ENCODE measurements at regions not wholly inside any gene's neighbourhood (a gene's known extent, or its start where the extent isn't known, plus 50 kb on each side); places are given as distances from the start of the nearest gene placed in this dataset.

GRCh38 chr11:32215157-32215556, 124.3 kb downstream of the RCN1 start:
- intact Hi-C loops (cut with micrococcal nuclease) (no loop called here), in situ Hi-C loops (cut with MboI) (no loop called here)
- CTCF ChIA-PET (ENCODE audit: low intra/inter-chr PET ratio), result no interaction called here
- no peak overlapping the region for H3K4me2 ChIP-seq (ENCODE audit: insufficient read depth, low read length)
- DNase-seq (ENCODE audit: extremely low read depth in 1 of 4, low spot score in 3 of 4), result no peak
- no peaks in the 10 kb centered on the region for H3K9me1 ChIP-seq (ENCODE audit: control insufficient read depth, insufficient read depth, low read length)
- POLR2A ChIA-PET, result interaction anchor here (0.6 kb wide), 1 partner anchor 504 kb away, joined by 4 read pairs; no protein-coding TSS in a partner anchor
- H2AFZ ChIP-seq (ENCODE audit: low read depth, low read length), result no peak overlapping the region
- no peaks in the 10 kb centered on the region for H3K36me3 ChIP-seq (ENCODE audit: control insufficient read depth, insufficient read depth, low read length)
- H3K9ac ChIP-seq (ENCODE audit: insufficient read depth in 1 of 2, low read depth in 2 of 2, low read length in 2 of 2), result no peak overlapping the region
- H4K20me1 ChIP-seq (replicated peaks; ENCODE audit: control insufficient read depth, insufficient read depth, low read length), result no peaks in the 10 kb centered on the region
- H3K4me3 ChIP-seq, result no peak overlapping the region
- TF ChIP-seq CTCF (IDR thresholded peaks at IDR 0.05 in 2 of 3, conservative IDR thresholded peaks at IDR 0.05 in 1 of 3; ENCODE audit: insufficient read depth in 2 of 3, low read depth in 1 of 3, low read length in 3 of 3) (peak in 2 of 3 experiments; percentile 18 to 21; a peak in 1 of 6 replicates), TRIM28 (IDR thresholded peaks at IDR 0.05) (no peak)
- no TSS peak for BruUV-seq (replicated peaks)
- 0% methylated on average over 1 of the region's 1 CpG for WGBS (ENCODE audit: insufficient coverage, low coverage, missing lambda C conversion rate)
- H3K4me1 ChIP-seq (replicated peaks in 1 of 2; ENCODE audit: control insufficient read depth in 2 of 2, insufficient read depth in 2 of 2, low read length in 2 of 2), result no peaks in the 10 kb centered on the region
- no peak for ATAC-seq
- H3K79me2 ChIP-seq (ENCODE audit: control insufficient read depth, insufficient read depth, low read length), result no peaks in the 10 kb centered on the region
- no peaks in the 10 kb centered on the region for H3K9me3 ChIP-seq (replicated peaks; ENCODE audit: control insufficient read depth, insufficient read depth, low read depth, low read length)
- no peak for FAIRE-seq
- peaks cover 0 to 6% of the 10 kb centered on the region in 2 experiments; a peak in 3 of 5 replicates for H3K27me3 ChIP-seq (ENCODE audit: control insufficient read depth in 2 of 2, insufficient read depth in 2 of 2, low read length in 2 of 2)
- H3K27ac ChIP-seq (ENCODE audit: extremely low read depth, low read depth, low read length), result no peak overlapping the region

- no peak overlapping the region for H3K27ac ChIP-seq (ENCODE audit: extremely low read depth, low read depth, low read length)
- in situ Hi-C loops (cut with MboI), result no loop called here
- peaks cover 0 to 10% of the 10 kb centered on the region in 2 experiments; a peak in 3 of 5 replicates for H3K27me3 ChIP-seq (ENCODE audit: control insufficient read depth in 2 of 2, insufficient read depth in 2 of 2, low read length in 2 of 2)
- BruUV-seq (replicated peaks), result no TSS peak
- ChIA-PET POLR2A (interaction anchor here (1.0 kb wide), 1 partner anchor 13 kb away, joined by 4 read pairs; no protein-coding TSS in a partner anchor), CTCF (ENCODE audit: low intra/inter-chr PET ratio) (no interaction called here)
- H3K9me3 ChIP-seq (replicated peaks; ENCODE audit: control insufficient read depth, insufficient read depth, low read depth, low read length), result no peaks in the 10 kb centered on the region
- no peak overlapping the region for H2AFZ ChIP-seq (ENCODE audit: low read depth, low read length)
- ATAC-seq, result no peak
- H3K9me1 ChIP-seq (ENCODE audit: control insufficient read depth, insufficient read depth, low read length), result no peaks in the 10 kb centered on the region
- DNase-seq (ENCODE audit: extremely low read depth in 1 of 4, low spot score in 3 of 4), result no peak
- intact Hi-C loops (cut with micrococcal nuclease), result no loop called here
- no peak overlapping the region for H3K9ac ChIP-seq (ENCODE audit: insufficient read depth in 1 of 2, low read depth in 2 of 2, low read length in 2 of 2)
- H3K36me3 ChIP-seq (ENCODE audit: control insufficient read depth, insufficient read depth, low read length), result no peaks in the 10 kb centered on the region
- no peaks in the 10 kb centered on the region for H3K79me2 ChIP-seq (ENCODE audit: control insufficient read depth, insufficient read depth, low read length)
- WGBS (ENCODE audit: insufficient coverage, low coverage, missing lambda C conversion rate), result 4% methylated on average over 4 of the region's 4 CpGs
- H3K4me1 ChIP-seq (replicated peaks in 1 of 2; ENCODE audit: control insufficient read depth in 2 of 2, insufficient read depth in 2 of 2, low read length in 2 of 2), result no peaks in the 10 kb centered on the region
- H3K4me3 ChIP-seq, result no peak overlapping the region
- H4K20me1 ChIP-seq (replicated peaks; ENCODE audit: control insufficient read depth, insufficient read depth, low read length), result no peaks in the 10 kb centered on the region
- no peak for FAIRE-seq
- H3K4me2 ChIP-seq (ENCODE audit: insufficient read depth, low read length), result no peak overlapping the region
- TF ChIP-seq CLOCK (CRISPR knock-in tag; IDR thresholded peaks at IDR 0.05; ENCODE audit: borderline replicate concordance) (no peak), TEAD2 (tag; IDR thresholded peaks at IDR 0.05) (no peak), SNIP1 (IDR thresholded peaks at IDR 0.05; ENCODE audit: low read depth) (no peak), SREBF2 (CRISPR knock-in tag; IDR thresholded peaks at IDR 0.05) (no peak), ASH1L (IDR thresholded peaks at IDR 0.05; ENCODE audit: borderline replicate concordance, low read depth, partially characterized antibody) (no peak), ZNF696 (CRISPR knock-in tag; conservative IDR thresholded peaks at IDR 0.05) (no peak), E2F6 (IDR thresholded peaks at IDR 0.05; ENCODE audit: borderline replicate concordance in 1 of 2, extremely low read depth in 1 of 2, insufficient read depth in 1 of 2, insufficient read length in 1 of 2, low read depth in 1 of 2, low read length in 1 of 2, poor library complexity in 1 of 2, severe bottlenecking in 1 of 2) (no peak), ZNF75A (CRISPR knock-in tag; IDR thresholded peaks at IDR 0.05) (no peak)
Observed at GRCh38 chr11:32216749-32217148, 125.9 kb downstream of the RCN1 start.

All from K562 (cell line).